Right hindlimb (tissue), 1 donor: ENCODE measurements at regions not wholly inside any gene's neighbourhood (a gene's known extent, or its start where the extent isn't known, plus 50 kb on each side); places are given as distances from the start of the nearest gene placed in this dataset.
"Not testable (repeated sequence)": the region's sequence is repeated elsewhere in the genome, so short reads cannot be mapped to it uniquely, and the experiment has no call there.

ENCODE experiments used
- DNase-seq: peaks from one replicate; pipeline ENCODE4 v3.0.0-alpha.2; 2018

DNA sequence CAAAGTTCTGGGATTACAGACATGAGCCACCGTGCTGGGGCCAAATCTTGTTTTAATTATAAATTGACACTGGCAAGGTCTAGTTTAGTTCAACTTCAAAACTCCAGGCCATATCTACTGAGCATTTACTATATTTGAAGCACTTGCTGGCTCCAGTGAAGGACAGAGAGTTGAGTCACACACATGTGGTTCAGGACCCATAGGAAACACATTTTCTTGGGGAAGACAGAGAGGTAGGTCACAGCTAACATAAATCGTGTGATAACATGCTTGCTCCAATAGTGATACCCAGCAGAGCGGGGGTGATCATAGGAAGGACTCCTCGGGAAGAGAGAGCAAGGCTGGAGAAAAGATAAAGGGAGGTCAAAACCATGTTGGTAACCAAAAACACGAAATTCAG lies 170.6 kb upstream of the TSC22D1 start:
- no peak for DNase-seq

DNA sequence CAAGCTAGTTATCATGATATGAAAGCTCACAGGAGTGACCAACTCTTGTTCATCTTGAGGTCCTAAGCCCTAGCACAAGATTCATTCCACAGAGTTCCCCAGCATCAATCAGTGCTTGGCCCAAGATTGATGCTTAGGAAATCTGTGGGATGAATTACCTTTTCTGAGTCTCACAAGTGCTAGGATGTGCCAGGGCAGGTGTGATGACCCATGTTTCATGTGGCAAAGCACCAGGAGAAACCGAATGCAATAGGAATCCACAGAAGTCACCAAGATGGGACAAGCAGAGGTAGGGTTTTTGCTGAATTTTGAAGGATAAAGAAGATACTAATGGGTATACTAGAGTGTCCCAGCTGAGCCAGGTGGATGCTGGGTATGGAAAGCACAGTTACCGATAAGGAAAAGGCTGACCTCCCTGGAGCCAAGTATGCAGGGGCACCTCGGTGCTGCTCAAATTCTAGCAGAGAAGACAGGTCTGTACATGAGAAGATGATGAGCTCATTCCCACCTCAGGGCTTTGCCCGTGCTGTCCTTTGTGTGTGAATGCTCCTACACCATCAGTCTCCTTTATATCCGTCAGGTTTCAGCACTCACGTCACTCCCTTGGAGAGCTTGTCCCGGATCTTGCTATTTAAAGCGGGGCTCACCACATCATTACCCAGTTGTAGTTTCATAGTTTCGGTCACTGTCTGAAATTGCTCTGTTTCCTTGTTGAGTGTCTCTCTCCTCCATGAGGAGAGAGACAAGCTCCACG lies 168.9 kb upstream of the TSC22D1 start:
- DNase-seq = no peak

DNA sequence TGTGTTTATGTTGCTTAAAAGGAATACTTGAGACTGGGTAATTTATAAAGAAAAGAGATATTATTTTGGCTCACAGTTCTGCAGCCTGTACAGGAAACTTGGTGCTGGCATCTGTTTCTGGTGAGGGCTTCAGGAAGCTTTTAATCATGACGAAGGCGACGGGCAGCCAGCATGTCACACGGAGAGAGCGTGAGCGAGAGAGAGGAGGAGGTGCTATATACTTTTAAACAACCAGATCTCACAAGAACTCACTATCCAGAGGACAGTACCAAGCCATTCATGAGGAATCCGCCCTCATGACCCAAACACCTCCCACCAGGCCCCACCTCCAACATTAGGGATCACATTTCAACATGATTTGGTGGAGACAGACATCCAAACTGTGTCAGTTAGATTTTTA lies 163.4 kb upstream of the TSC22D1 start:
- DNase-seq = no peak

DNA sequence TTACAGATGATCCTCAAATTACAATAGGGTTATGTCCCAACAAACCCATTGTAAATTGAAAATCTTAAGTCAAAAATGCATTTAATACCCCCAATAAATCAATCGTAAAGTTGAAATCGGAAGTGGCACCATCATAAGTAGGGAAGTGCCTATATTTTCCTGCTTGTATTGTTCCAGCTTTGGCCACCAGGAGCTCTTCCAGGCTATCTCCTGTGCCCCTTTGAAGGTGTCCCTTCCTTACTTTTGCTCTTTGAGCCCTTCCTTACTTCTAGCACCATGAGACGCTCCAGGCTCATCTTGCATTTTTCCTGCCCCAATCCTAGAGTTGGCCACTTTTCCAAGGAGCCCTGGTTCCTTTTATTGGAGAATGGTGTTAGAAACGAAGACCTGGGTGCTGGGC lies 163.0 kb upstream of the TSC22D1 start:
- no peak for DNase-seq

DNA sequence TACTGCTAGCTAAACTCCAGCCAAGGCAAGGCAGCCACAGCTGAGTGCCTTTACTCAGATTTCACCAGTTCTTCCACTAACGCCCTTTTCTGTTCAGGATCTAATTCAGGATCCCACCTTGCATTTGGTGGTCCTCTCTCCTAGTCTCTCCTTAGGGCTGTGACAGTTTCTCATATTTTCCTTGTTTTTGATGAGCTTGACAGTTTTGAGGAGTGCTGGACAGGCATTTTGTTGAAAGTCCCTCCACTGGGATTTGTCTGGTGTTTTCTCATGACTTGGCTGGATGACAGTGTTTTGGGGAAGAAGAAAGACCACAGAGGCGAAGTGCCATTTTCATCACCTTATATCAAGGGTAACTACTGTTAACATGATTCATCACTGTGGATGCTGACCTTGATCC lies 162.3 kb upstream of the TSC22D1 start:
- DNase-seq = no peak

DNA sequence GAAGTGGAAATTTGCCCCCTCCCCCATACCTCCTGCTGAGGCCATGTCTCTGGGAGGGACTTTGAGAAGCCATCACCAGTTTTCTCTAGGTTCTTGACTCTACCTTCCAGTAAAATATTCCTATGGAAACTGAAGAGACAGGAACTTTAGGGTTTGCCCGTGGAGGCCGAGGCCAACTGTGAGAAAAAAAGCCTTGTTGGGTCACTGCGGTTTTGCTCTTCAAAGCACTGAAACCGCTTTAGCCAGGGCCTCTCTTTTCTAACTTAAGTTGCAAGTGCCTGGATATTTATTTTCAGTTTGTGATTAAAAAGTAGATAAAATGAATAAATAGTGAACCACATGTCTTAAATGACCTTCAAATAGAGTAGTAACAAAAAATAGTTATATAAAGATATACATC lies 159.7 kb upstream of the TSC22D1 start:
- DNase-seq = no peak

DNA sequence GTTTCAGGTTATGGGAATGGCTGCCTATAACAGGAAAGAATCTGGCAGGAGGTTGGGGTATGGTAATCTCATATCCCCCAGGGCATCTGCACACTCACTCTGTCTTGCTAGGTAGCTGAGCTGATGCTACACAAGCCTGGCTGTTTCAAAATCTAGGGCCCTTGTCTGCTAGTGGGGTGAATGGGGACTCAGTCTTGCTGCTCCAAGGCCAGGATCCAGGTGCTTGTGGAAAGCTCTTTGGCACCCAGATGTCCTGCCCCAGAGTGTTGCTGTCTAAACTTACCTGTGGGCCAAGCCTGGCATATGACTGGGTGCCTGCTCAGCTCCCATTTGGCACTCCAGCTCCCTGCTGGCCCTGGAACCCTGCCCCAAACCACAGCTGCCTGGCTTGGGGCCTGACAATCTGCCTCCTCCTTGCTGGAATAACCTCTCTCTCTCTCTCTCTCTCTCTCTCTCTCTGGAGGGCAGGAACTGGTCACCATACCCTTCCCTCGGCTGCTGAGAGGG lies 158.1 kb upstream of the TSC22D1 start:
- DNase-seq = peak; percentile 73

DNA sequence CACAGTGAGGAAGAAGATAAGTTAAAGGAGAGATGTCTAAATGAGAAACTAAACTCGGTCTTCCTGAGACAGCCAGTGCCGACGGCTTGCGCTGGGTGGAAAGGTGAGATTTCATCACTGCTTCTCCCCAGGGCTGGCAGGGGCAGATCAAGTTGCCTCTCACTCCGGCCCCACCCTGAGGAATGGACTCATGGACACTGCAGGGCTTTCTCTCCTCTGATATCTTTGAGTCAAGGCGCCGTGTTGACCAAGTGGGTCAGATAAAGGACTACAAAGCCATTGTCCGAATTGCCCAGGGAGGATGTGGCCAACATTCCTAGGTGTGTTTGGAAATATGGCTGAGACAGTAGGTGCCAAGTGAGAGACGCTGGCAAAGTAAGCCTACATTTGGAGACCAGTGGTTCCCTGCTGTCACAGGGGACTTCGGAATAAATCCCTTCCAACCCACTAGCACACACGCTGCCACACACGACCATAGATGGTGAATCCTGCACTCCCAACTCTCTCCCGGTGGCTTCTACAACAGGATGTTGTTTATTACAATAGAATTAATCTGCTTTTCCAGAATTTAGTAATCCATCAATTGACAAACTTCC lies 156.5 kb upstream of the TSC22D1 start:
- DNase-seq = no peak

DNA sequence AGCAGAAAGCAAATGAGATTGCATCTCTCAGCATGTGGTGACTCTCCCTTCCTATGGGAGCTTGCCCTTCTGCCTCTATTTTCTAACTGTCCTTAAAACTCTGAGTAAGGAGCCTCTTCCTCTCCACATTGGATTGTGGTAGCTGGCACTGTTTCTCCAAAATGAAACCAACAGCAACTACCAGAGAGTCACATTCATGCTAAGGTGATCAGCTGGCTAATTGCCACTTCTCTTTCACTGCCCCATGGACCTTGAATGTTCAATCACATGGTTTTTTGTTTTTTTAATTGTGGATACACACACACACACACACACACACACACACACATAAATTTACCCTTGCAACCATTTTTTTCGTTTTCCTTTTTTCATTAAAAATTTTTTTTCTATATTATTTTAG lies 154.7 kb upstream of the TSC22D1 start:
- DNase-seq = no peak

DNA sequence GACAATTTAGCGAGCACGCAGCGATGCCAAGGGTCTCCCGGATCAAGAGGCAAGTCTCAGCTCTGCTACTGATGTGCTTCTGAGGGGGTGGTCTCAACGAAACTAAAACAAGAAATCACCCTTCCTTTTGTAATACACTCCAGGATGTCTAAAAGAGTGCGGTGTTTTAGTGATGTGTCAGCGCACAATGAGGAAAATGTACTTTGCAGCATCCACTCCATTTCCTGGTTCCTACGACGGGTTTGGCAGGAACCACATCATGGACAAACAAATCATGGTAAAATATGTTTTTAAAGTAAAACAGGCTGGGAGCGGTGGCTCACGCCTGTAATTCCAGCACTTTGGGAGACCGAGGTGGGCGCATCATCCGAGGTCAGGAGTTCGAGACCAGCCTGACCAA lies 154.0 kb upstream of the TSC22D1 start:
- no peak for DNase-seq

DNA sequence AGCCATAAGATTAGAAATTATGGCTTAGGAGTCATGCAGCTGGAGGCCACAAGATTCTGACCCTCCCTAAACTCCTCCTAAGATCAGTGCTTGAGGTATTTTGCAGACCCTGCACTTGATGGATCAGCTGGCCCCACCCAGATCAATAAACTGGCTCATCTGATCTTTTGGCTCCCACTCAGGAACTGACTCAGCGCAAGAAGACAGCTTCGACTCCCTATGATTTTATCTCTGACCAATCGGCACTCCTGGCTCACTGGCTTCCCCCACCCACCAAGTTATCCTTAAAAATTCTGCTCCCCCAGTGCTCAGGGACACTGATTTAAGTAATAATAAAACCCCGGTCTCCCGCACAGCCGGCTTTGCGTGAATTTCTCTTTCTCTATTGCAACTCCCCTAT lies 151.5 kb upstream of the TSC22D1 start:
- DNase-seq = not testable (repeated sequence)

DNA sequence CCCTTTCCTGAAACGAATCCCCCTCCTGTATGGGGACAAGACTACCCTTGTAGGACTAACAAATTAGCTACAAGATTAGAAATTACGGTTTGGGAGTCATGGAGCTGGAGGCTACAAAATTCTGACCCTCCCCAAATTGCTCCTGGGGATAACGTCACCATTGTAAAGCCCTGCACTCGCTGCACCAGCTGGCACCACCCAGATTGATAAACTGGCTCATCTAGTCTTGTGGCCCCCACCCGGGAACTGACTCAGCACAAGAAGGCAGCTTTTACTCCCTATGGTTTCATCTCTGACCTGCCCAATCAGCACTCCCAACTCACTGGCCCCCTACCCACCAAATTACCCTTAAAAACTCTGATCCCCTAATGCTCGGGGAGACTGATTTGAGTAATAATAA lies 150.6 kb upstream of the TSC22D1 start:
- DNase-seq = no peak

DNA sequence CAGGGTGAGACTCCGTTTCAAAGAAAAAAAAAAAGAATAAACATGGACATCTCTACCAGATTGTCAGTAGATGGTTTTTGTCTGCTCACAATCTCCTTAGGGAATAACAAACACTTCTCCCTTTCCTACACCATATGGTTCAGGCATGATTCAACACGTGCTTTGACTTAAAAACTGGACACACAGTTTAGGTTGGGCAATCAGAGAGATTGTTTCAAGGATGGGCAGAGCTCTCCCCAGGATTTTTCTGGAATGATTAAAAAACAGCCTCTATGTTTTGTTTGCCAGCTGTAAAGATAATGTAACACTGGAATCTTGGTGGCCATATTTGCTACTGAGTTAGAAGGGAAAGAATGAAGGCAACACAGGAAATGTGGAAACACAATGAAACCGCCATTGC lies 150.1 kb upstream of the TSC22D1 start:
- DNase-seq = no peak

DNA sequence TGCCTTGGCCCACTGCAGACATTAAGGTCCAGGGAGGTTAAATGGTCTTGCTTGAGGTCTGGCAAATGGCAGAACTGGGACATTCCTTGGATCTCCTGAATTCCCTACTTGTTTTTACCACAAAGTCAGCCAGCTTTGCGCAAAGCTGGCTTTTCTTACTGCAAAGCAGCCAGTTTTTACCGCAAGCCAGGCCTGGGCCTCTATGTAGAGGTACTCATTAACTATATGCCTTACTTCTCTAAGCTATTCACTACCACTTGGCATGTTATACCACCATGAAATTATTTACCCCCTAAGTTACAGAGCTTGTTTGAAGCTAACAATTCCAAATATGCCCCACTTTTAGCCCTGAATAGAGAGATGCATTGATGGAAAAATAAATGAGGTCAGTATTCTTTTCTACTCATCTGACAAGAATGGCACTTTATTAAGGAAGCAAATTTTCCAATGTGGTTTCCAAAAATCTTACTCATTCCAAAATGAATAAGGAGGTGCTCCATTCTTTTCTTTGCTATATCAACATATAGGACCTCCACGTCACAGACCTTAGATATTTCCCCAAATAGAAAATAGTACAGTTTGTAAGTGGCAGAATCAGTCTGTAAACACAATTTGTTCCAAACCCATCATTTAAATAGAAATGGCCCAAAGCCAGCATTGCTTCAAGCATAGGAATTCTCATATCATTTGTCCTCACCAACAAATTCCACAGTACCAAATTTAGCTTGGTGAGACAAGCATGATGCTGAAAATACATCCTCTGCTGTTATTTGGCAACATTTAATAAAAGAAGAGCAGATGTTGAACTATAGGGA lies 143.9 kb upstream of the TSC22D1 start:
- DNase-seq = peak; percentile 71

DNA sequence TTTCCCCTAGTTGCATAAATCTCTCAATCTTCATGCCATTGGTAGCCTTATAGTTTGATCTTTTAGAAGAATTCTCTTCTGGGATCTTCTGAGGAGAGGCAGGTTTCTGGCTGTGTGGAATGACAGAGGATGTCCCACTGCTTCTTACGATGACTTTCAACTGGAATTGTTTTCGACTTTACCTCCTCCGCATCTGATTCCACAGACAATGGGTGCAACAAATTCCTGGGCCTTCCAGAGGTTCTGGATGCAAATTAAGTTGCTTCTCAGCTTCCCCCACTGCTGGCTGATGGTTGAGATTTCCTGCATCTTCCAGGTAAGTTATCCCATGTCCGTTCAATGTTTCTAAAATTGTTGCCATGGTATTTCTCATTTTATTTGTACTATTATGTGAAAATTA lies 142.3 kb upstream of the TSC22D1 start:
- DNase-seq = no peak

DNA sequence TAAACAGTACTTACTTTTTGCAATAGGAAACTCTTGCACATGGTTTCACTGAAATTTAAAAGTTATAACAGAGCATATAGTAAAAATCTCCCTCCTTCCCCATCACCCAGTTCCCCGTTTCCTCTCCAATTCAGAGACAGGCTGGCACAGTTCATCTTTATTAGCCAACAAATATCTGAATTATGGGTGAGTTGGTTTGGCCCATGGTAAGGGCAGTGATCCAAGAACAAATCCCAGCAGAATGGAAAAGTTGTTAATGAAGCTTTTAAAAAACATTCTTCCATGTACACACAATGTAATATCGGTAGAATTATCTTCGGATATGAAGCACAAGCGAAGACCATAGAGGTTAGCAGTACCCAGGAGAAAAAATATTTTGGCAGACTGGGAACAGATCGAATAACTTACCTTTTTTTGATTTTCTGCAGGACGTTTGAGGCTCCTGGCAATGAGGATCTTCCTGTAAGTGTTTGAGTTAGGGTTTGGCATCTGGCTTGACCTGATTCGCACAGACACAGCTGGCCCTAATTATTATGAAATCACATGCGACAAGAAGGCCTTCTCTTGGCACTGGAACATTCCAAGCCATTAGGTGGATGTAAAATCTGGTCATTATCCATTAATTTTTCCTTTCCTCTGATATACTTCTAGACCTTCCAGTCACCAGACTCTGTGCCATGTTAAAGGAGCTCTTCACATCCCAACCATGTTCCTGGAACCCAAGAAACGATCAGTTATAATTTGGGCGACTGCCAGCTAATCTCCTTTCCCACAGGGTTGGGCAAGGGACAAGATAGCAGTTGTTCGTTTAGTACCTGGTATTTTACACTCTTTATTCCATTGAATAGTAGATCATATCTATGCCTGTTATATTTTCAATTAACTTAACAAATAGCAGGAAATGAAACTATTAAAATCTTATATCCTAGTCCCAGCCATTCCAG lies 139.4 kb upstream of the TSC22D1 start:
- no peak for DNase-seq

DNA sequence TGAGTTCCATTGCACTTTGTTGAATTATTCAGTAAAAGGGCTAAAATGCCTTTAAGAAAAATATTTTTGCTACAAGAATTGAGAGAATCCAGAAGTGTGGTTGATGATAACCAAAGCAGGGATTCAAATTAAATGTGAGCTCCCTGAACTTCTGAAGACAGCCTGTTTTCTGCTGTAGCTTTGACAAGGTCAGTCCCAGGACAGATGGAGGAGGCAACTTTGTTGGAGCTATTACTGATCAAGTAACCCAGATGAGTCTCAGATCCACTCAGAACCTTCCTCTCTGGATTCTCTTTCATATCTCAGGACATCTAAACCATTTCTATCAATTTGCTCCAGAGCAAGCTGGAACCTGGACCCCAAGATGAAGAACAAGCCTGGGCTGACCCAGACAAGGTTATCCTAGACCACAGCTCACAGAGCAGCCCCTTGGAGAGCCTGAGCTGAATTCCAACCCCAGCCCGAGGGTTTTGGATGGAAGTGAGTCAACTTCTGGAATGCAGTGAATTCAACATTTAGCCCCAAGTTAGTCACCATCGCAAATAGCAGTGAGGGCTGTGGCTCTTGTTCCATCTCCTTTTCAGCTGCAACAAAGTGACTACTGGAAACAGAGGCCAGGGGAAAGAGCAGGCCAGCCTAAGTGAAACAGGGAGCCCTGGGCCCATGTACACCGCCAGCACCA lies 137.8 kb upstream of the TSC22D1 start:
- DNase-seq = no peak

DNA sequence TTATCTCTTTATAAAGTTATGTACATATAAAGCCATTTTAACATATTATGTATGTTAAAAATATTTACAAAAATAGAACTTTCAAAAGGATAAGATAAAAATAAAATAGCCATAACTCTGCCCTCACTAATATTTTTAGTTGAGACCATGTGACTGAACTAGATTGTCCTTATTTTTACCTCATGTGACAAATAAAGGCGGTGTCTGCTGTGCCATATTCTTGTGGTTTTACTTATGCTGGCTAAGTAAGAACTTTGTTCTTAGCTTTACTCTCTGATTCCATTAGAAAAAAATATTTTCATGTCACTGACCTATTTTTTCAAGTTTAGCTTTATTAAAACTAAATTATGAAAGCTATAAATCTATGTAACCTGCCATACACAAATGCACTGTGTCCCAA lies 135.6 kb upstream of the TSC22D1 start:
- no peak for DNase-seq

DNA sequence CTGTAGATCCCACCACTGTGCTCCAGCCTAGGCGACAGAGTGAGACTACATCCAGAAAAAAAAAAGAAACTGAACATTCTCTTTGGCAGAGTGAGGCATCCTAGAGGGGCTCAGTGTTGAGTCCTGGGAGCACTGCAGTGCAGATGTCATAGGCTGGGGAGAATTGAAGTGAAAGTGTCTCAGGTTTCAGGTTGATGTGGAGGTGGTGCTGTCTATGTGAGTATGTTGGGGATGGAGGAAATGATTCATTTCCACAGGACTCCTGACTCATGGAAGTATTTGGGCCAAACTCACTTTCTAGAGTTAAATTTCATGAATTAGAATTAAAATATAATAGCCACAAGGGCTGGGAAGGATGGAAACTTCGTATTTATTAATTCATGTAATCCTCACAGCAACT lies 134.4 kb upstream of the TSC22D1 start:
- peak; percentile 33 for DNase-seq

DNA sequence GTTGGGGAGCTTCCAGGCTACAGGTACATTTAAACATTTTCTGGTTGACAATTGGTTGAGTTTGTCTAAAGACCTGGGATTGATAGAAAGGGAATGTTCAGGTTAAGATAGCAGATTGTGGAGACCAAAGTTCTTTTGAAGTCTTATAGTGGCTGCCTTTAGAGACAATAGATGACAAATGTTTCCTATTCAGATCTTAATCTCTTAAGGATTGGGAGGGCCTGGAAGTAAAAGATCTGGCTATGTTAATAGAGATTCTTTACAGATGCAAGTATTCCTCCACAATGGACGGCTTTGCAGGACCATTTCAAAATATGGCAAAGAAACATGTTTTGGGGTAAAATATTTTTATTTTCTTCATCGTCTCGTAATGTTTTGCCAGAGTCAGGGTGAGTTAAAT lies 128.7 kb upstream of the TSC22D1 start:
- DNase-seq = not testable (repeated sequence)

DNA sequence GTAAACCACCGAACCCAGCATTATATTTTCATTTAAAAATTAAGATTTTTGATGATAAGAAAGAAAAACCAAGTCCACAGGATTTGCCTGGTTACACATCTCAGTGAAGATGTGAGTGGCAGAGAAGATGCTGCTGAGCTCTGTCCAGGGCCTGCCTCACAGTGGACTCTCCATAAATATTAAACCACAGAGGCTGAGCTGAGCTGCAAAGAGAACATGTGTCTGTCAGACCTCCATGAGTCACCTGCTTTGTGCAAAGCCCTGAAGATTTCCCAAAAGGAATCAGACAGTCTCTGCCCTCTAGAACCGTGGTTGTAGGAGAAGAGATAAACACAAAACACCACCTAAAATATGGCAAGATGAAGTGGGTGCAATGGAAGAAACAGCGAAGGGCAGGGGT lies 127.2 kb upstream of the TSC22D1 start:
- no peak for DNase-seq

DNA sequence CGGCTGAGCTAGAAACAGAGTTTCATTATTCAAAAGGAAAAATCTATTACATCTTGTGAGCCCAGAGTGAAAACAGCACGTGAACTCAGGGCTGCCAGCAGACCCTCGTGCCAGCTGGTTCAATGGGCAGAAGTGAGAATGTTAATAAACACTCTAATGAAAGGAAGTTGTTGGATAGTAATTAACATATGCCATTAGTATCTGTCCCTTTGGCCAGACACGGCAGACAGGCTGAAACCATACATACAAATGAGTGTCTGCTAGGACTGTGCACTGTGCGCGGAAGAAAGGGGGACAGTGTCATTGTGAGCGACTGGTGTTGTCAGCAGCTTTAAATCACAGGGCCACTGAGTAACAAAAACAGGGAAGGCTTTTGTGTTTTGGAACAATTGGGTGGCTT lies 121.9 kb upstream of the TSC22D1 start:
- no peak for DNase-seq
